ENCODE measurements at regions not wholly inside any gene's neighbourhood (a gene's known extent, or its start where the extent isn't known, plus 50 kb on each side); places are given as distances from the start of the nearest gene placed in this dataset.
"Not testable (repeated sequence)": the region's sequence is repeated elsewhere in the genome, so short reads cannot be mapped to it uniquely, and the experiment has no call there.

- H3K4me3 ChIP-seq (ENCODE audit: low read length), result no peak overlapping the region
- H3K27ac ChIP-seq (ENCODE audit: low read length), result no peak overlapping the region
- H3K36me3 ChIP-seq (ENCODE audit: control insufficient read depth, low read depth, low read length), result no peaks in the 10 kb centered on the region
- H3K27me3 ChIP-seq (ENCODE audit: control insufficient read depth, insufficient read depth, low read length), result no peaks in the 10 kb centered on the region
- H3K9me3 ChIP-seq (ENCODE audit: control insufficient read depth, low read depth, low read length), result no peaks in the 10 kb centered on the region
- H3K4me1 ChIP-seq (ENCODE audit: control insufficient read depth, low read depth, low read length), result no peaks in the 10 kb centered on the region
- no peak overlapping the region for H3K9ac ChIP-seq (ENCODE audit: low read length)
Observed at GRCh38 chr5:7131680-7132079, 264.3 kb upstream of the ADCY2 start.

GRCh38 chr5:7146886-7147285 lies 249.1 kb upstream of the ADCY2 start:
- H3K9ac ChIP-seq (ENCODE audit: low read length), result no peak overlapping the region

GRCh38 chr5:7157083-7157482 lies 238.9 kb upstream of the ADCY2 start:
- Histone ChIP-seq H3K27me3 (ENCODE audit: control insufficient read depth, insufficient read depth, low read length) (no peaks in the 10 kb centered on the region), H3K9ac (ENCODE audit: low read length) (no peak overlapping the region), H3K27ac (ENCODE audit: low read length) (no peak overlapping the region), H3K4me3 (ENCODE audit: low read length) (no peak overlapping the region), H3K9me3 (ENCODE audit: control insufficient read depth, low read depth, low read length) (peaks cover 4% of the 10 kb centered on the region), H3K36me3 (ENCODE audit: control insufficient read depth, low read depth, low read length) (no peaks in the 10 kb centered on the region), H3K4me1 (ENCODE audit: control insufficient read depth, low read depth, low read length) (no peaks in the 10 kb centered on the region)

More at GRCh38 chr5:7146886-7147285, 249.1 kb upstream of the ADCY2 start:
- Histone ChIP-seq H3K27me3 (ENCODE audit: control insufficient read depth, insufficient read depth, low read length) (no peaks in the 10 kb centered on the region), H3K27ac (ENCODE audit: low read length) (no peak overlapping the region), H3K4me1 (ENCODE audit: control insufficient read depth, low read depth, low read length) (peaks cover 8% of the 10 kb centered on the region), H3K36me3 (ENCODE audit: control insufficient read depth, low read depth, low read length) (no peaks in the 10 kb centered on the region), H3K9me3 (ENCODE audit: control insufficient read depth, low read depth, low read length) (no peaks in the 10 kb centered on the region), H3K4me3 (ENCODE audit: low read length) (no peak overlapping the region)

GRCh38 chr5:7169240-7169878 lies 226.6 kb upstream of the ADCY2 start:
- no peak overlapping the region for H3K27ac ChIP-seq (ENCODE audit: low read length)
- no peaks in the 10 kb centered on the region for H3K27me3 ChIP-seq (ENCODE audit: control insufficient read depth, insufficient read depth, low read length)
- H3K9ac ChIP-seq (ENCODE audit: low read length), result no peak overlapping the region
- no peaks in the 10 kb centered on the region for H3K9me3 ChIP-seq (ENCODE audit: control insufficient read depth, low read depth, low read length)
- H3K36me3 ChIP-seq (ENCODE audit: control insufficient read depth, low read depth, low read length), result no peaks in the 10 kb centered on the region
- H3K4me3 ChIP-seq (ENCODE audit: low read length), result no peak overlapping the region
- H3K4me1 ChIP-seq (ENCODE audit: control insufficient read depth, low read depth, low read length), result no peaks in the 10 kb centered on the region

- H3K36me3 ChIP-seq (ENCODE audit: control insufficient read depth, low read depth, low read length); H3K4me1 ChIP-seq (ENCODE audit: control insufficient read depth, low read depth, low read length); H3K9me3 ChIP-seq (ENCODE audit: control insufficient read depth, low read depth, low read length); H3K27ac ChIP-seq (ENCODE audit: low read length); H3K27me3 ChIP-seq (ENCODE audit: control insufficient read depth, insufficient read depth, low read length): not testable (repeated sequence)
- Histone ChIP-seq H3K9ac (ENCODE audit: low read length) (peak overlapping the region; percentile 32), H3K4me3 (ENCODE audit: low read length) (peak overlapping the region; percentile 46)
Observed at GRCh38 chr5:7170785-7171184, 225.2 kb upstream of the ADCY2 start.

- Histone ChIP-seq H3K9me3 (ENCODE audit: control insufficient read depth, low read depth, low read length) (no peaks in the 10 kb centered on the region), H3K4me1 (ENCODE audit: control insufficient read depth, low read depth, low read length) (no peaks in the 10 kb centered on the region), H3K27ac (ENCODE audit: low read length) (no peak overlapping the region), H3K9ac (ENCODE audit: low read length) (no peak overlapping the region), H3K4me3 (ENCODE audit: low read length) (no peak overlapping the region), H3K36me3 (ENCODE audit: control insufficient read depth, low read depth, low read length) (no peaks in the 10 kb centered on the region), H3K27me3 (ENCODE audit: control insufficient read depth, insufficient read depth, low read length) (no peaks in the 10 kb centered on the region)
Observed at GRCh38 chr5:7179364-7179763, 216.6 kb upstream of the ADCY2 start.

GRCh38 chr5:7181841-7182240 lies 214.1 kb upstream of the ADCY2 start:
- no peak overlapping the region for H3K4me3 ChIP-seq (ENCODE audit: low read length)
- no peaks in the 10 kb centered on the region for H3K27me3 ChIP-seq (ENCODE audit: control insufficient read depth, insufficient read depth, low read length)
- H3K4me1 ChIP-seq (ENCODE audit: control insufficient read depth, low read depth, low read length), result no peaks in the 10 kb centered on the region
- no peak overlapping the region for H3K27ac ChIP-seq (ENCODE audit: low read length)
- no peaks in the 10 kb centered on the region for H3K36me3 ChIP-seq (ENCODE audit: control insufficient read depth, low read depth, low read length)
- no peak overlapping the region for H3K9ac ChIP-seq (ENCODE audit: low read length)
- no peaks in the 10 kb centered on the region for H3K9me3 ChIP-seq (ENCODE audit: control insufficient read depth, low read depth, low read length)

- H3K4me3 ChIP-seq (ENCODE audit: low read length), result no peak overlapping the region
- H3K27ac ChIP-seq (ENCODE audit: low read length), result no peak overlapping the region
- H3K9ac ChIP-seq (ENCODE audit: low read length), result no peak overlapping the region
- H3K27me3 ChIP-seq (ENCODE audit: control insufficient read depth, insufficient read depth, low read length), result no peaks in the 10 kb centered on the region
- H3K9me3 ChIP-seq (ENCODE audit: control insufficient read depth, low read depth, low read length), result no peaks in the 10 kb centered on the region
- H3K4me1 ChIP-seq (ENCODE audit: control insufficient read depth, low read depth, low read length), result no peaks in the 10 kb centered on the region
- no peaks in the 10 kb centered on the region for H3K36me3 ChIP-seq (ENCODE audit: control insufficient read depth, low read depth, low read length)
Observed at GRCh38 chr5:7185742-7186141, 210.2 kb upstream of the ADCY2 start.

- Histone ChIP-seq H3K4me3 (ENCODE audit: low read length) (no peak overlapping the region), H3K9ac (ENCODE audit: low read length) (no peak overlapping the region), H3K4me1 (ENCODE audit: control insufficient read depth, low read depth, low read length) (no peaks in the 10 kb centered on the region), H3K27ac (ENCODE audit: low read length) (no peak overlapping the region), H3K9me3 (ENCODE audit: control insufficient read depth, low read depth, low read length) (no peaks in the 10 kb centered on the region), H3K27me3 (ENCODE audit: control insufficient read depth, insufficient read depth, low read length) (no peaks in the 10 kb centered on the region), H3K36me3 (ENCODE audit: control insufficient read depth, low read depth, low read length) (no peaks in the 10 kb centered on the region)
Observed at GRCh38 chr5:7186818-7187217, 209.1 kb upstream of the ADCY2 start.

GRCh38 chr5:7190712-7191250 lies 205.2 kb upstream of the ADCY2 start:
- Histone ChIP-seq H3K27me3 (ENCODE audit: control insufficient read depth, insufficient read depth, low read length) (no peaks in the 10 kb centered on the region), H3K4me1 (ENCODE audit: control insufficient read depth, low read depth, low read length) (no peaks in the 10 kb centered on the region), H3K4me3 (ENCODE audit: low read length) (no peak overlapping the region), H3K9me3 (ENCODE audit: control insufficient read depth, low read depth, low read length) (no peaks in the 10 kb centered on the region), H3K36me3 (ENCODE audit: control insufficient read depth, low read depth, low read length) (no peaks in the 10 kb centered on the region), H3K27ac (ENCODE audit: low read length) (no peak overlapping the region), H3K9ac (ENCODE audit: low read length) (no peak overlapping the region)

GRCh38 chr5:7192016-7192415 lies 203.9 kb upstream of the ADCY2 start:
- H3K4me3 ChIP-seq (ENCODE audit: low read length), result no peak overlapping the region
- no peak overlapping the region for H3K9ac ChIP-seq (ENCODE audit: low read length)
- H3K9me3 ChIP-seq (ENCODE audit: control insufficient read depth, low read depth, low read length), result no peaks in the 10 kb centered on the region
- no peaks in the 10 kb centered on the region for H3K4me1 ChIP-seq (ENCODE audit: control insufficient read depth, low read depth, low read length)
- no peak overlapping the region for H3K27ac ChIP-seq (ENCODE audit: low read length)
- no peaks in the 10 kb centered on the region for H3K36me3 ChIP-seq (ENCODE audit: control insufficient read depth, low read depth, low read length)
- no peaks in the 10 kb centered on the region for H3K27me3 ChIP-seq (ENCODE audit: control insufficient read depth, insufficient read depth, low read length)

- Histone ChIP-seq H3K4me3 (ENCODE audit: low read length) (no peak overlapping the region), H3K36me3 (ENCODE audit: control insufficient read depth, low read depth, low read length) (no peaks in the 10 kb centered on the region), H3K9me3 (ENCODE audit: control insufficient read depth, low read depth, low read length) (no peaks in the 10 kb centered on the region)
Observed at GRCh38 chr5:7202846-7203245, 193.1 kb upstream of the ADCY2 start.

More at GRCh38 chr5:7202846-7203245, 193.1 kb upstream of the ADCY2 start:
- H3K9ac ChIP-seq (ENCODE audit: low read length), result no peak overlapping the region
- H3K27ac ChIP-seq (ENCODE audit: low read length), result no peak overlapping the region
- H3K4me1 ChIP-seq (ENCODE audit: control insufficient read depth, low read depth, low read length), result no peaks in the 10 kb centered on the region
- H3K27me3 ChIP-seq (ENCODE audit: control insufficient read depth, insufficient read depth, low read length), result no peaks in the 10 kb centered on the region

Measured in iPS-18a (cell line).